H54 (cell line): ENCODE measurements at regions not wholly inside any gene's neighbourhood (a gene's known extent, or its start where the extent isn't known, plus 50 kb on each side); places are given as distances from the start of the nearest gene placed in this dataset.
"Not testable (repeated sequence)": the region's sequence is repeated elsewhere in the genome, so short reads cannot be mapped to it uniquely, and the experiment has no call there.

Experiments
- DNase-seq: peaks from one replicate; pipeline ENCODE4 v3.0.0; 2011; ENCODE audit warnings: low spot score, mixed read lengths; ENCODE audit not compliant: insufficient read length
- FAIRE-seq: peaks from 3 replicates; lab custom pipeline; 2011; peaks lifted over from hg19 to GRCh38; lab: Jason Lieb, UNC
- POLR2A ChIP-seq: IDR thresholded peaks from 2 replicates; pipeline ENCODE4 v1.6.1; 2011; ENCODE audit warnings: low read depth, mild to moderate bottlenecking, low read length

GRCh38 chr21:27033471-27033870 is 66.6 kb upstream of the ADAMTS5 start:
- no peak for TF ChIP-seq POLR2A
- FAIRE-seq (no peak), DNase-seq (no peak)

DNA sequence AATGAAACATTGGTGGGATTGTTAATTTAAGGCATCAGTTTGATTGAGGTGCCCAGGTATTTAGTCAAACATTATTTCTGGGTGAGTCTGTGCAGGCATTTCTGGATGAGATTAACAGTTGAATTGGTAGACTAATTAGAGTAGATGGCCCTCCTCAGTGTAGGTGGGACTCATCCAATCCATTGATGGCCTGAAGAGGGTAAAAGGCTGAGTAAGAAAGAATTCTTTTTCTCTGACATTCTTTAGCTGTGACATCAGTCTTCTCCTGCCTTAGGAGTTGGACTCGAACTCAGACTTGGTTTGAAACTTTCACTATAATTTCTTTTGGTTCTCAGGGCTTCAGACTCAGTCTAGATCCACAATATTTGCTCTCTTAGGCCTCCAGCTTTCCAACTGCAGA is 59.6 kb upstream of the ADAMTS5 start:
- TF ChIP-seq POLR2A: no peak
- no peak for DNase-seq
- peak; percentile 81 for FAIRE-seq

- FAIRE-seq, DNase-seq: not testable (repeated sequence)
These were observed 58.8 kb upstream of the ADAMTS5 start for GRCh38 chr21:27025708-27026107.

DNA sequence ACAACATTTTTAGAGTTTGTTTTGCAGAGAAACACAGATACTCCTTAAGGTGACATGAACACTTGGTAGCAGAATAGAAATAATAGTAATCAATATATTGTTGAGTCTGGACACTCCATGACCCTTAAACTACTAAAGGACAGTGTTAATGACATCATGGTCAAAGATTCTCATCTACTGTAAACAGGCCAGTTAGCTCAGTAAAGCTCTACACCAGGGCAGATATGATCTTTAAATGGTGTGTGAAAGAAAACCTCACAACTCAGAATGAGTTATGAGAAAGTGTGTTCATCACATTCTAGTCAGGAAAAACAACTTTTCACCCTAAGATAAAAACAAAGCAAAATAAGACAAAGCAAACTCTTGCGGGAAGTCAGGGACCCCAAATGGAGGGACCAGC is 58.1 kb upstream of the ADAMTS5 start:
- no peak for TF ChIP-seq POLR2A
- FAIRE-seq (peak; percentile 36), DNase-seq (no peak)

GRCh38 chr21:27024301-27024700 is 57.4 kb upstream of the ADAMTS5 start:
- FAIRE-seq (no peak), DNase-seq (no peak)
- no peak for TF ChIP-seq POLR2A

DNA sequence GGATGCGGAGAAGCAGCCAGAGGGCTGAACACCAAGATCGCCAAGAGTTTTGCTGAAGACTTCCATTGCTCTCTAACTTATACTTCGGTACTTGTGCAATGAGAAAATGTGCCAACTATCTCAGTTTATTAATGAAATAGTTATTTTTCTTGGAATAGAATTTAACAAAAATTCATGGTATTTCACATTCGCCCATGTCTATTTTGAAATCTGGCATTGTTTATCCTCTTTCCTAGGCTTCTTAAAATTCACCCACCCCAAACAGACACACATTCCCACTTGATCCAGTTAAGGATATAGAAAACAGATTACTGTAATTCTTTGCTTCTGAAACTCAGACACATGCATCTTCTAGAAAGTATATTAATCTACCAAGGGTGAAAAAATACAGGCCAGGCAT is 56.3 kb upstream of the ADAMTS5 start:
- FAIRE-seq (no peak), DNase-seq (no peak)
- no peak for TF ChIP-seq POLR2A

DNA sequence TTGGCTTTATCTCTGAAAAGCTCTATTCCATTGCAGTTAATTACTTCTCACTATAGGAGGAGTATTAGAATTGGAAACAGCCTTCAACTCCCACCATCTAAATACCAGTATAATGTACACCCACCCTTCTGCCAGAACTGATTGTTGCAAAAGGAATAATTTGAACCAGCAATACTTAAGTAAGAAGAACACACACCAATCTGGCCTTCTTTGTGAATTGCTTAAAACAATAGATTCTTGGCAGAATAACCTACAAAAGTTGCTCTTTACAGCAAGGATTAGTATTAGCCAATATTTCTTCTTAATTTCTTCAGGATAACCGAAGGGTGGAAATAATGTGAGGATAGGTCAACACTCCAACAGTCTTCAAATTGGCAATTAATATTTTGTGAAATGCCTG is 54.9 kb upstream of the ADAMTS5 start:
- DNase-seq: no peak
- no peak for TF ChIP-seq POLR2A
- no peak for FAIRE-seq

GRCh38 chr21:27021046-27021445 is 54.2 kb upstream of the ADAMTS5 start:
- no peak for TF ChIP-seq POLR2A
- DNase-seq (no peak), FAIRE-seq (no peak)

DNA sequence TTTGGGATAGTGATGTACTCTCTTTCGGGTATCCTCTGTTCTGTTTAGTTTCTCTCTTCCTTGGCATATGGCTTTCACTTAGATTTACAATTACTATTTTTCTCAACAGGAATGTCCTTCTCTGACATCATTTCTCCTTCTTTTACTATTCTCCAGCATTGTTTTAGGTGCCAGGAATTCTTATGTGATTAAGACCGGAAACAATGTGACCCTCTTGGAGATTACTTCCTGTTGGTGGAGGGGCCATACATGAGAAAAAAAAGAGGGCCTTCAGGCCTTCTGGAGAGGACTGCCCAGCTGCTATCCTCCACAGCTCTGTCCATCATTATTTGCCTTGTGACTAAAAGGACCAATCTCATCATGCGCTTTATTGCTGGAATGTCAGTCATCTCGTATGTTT is 50.4 kb upstream of the ADAMTS5 start:
- DNase-seq: no peak
- no peak for TF ChIP-seq POLR2A
- FAIRE-seq: no peak
